HG03575 (cell line): ENCODE measurements at regions not wholly inside any gene's neighbourhood (a gene's known extent, or its start where the extent isn't known, plus 50 kb on each side); places are given as distances from the start of the nearest gene placed in this dataset.

Experiments used
- ATAC-seq: cut with Tn5 transposase; IDR thresholded peaks from one replicate; pipeline ENCODE4 v1.9.1; 2021; ENCODE audit not compliant: unreplicated experiment, insufficient number of reproducible peaks, low FRiP score; ENCODE audit errors: extremely low read depth

DNA sequence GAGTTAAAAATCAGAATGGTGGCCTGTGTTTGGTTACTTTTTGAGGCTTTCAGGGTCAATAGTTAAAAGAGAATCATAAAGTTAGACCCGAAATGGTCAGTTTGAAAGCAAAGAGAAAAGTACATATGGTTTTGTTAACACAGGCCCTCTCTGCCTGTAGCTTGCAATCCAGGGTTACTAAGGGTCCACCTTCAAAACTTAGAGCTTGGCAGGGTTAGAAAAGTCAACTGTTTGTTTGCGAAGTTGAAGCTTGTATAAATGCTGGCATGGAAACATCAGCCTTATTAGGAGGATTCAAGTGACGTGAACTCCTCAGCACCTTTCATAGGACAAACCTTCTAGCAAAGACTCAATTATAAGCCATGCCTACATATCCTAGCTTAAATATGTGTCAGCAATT is 196.3 kb upstream of the SEMA3A start:
- no peak for ATAC-seq

DNA sequence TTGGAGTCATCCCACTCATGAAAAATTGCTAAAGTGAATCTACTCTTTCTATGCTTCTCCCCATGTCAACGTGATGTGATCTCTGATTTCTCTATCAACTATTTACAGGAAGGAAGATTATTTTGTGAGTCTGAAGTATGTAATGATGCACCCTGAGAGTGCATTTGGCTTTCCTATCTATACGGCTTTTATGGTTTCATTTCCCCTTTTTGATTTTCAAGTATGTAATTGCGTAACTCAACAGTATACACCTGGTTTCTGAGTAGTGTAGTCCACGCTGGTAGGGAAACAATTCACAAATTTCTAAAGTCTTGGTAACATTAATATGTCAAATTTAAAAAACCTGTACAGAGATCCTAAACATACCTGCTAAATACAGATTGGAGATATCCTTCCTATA is 194.7 kb upstream of the SEMA3A start:
- peak; percentile 100 for ATAC-seq

DNA sequence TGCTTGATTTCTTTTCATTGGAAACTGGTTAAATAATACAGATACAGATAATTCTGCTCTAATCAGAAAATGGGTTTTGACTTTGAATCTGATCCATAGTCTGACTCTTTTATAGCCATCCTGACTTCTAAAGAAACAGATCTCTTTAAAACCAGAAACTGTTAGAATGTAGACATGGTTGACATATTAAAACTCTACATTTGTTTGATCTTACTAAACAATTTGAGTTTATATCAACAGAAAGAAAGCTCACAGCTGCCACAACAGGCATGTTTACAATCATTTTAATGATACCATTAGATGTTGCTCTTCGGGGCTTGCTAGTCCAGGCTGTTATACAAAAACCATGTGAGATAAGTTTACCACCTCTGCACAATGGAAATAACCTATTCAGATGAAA is 193.0 kb upstream of the SEMA3A start:
- no peak for ATAC-seq

DNA sequence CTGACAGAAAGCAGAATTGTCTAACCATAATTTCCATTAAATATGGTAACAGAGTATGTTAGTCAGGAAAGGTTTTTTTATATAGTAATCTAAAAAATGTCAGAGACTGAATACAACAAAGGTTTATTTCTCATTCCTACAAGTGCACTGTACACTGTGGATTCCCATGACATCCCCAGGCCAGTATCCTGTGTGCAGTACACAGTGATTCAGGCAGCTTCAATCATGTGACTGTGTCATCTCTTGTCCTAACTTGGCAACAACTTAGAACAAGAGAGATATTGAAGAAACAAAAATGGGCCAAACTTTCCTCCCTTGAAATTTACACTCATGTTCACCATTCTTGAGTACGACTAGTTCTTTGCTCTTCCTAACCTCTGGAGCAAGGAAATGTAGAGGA is 189.8 kb upstream of the SEMA3A start:
- ATAC-seq = no peak

DNA sequence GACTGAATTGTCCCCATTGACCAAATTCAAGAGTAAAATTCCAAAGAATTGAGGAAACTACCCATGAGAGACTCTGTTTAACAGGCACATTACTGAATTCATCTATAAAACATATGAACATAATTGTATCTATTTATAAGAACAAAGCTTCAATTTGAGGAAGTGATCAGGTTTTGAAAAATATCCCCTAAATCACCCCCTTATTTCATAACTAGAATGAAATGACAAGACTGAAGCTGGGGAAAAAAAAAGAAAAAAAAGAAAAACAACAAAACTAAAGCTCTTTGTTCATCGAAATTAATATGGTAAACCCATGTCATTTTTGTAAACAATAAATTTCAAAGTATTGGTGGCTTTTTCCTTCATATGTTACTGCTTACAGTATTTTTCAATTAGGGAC is 184.9 kb upstream of the SEMA3A start:
- ATAC-seq = no peak

DNA sequence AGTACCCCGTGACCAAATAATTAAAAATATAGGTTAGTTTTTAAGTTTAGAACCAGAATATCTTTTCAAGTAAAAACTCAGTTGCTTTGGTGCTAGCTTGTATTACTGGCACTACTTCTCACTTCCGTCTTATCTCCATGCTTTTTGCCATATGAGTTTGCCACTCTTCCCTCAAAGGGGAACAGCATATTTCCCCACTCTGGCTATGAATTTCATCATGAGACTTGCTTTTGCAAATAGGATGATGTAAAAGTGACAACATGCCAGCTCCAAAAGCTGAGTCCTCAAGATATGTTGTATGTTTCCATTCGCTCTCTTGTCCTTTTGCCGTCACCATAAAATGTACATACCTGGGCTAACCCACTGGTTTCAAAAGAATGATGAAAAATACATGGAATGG is 178.1 kb upstream of the SEMA3A start:
- ATAC-seq = no peak

DNA sequence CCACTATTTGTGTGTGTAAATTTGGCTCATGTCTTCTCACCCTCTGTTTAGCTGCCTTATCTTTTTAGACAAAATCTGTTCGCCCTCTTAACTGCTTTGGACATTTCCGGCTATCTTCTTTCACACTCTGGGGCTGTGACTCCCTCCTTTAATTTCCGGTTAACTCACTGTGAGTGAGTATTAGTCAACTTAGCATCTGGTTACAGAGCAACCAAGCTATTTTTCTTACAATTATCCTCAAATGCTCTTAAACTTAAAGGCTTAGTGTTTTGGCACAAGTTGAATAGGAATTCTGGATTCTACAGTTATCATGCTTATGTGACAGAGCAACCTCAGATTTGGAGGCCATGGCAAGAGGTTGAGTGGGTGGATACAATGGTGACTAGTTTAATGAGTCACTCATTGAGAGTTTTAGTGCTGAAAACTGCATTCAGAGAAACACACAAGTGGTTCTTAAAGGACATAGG is 177.6 kb upstream of the SEMA3A start:
- no peak for ATAC-seq

DNA sequence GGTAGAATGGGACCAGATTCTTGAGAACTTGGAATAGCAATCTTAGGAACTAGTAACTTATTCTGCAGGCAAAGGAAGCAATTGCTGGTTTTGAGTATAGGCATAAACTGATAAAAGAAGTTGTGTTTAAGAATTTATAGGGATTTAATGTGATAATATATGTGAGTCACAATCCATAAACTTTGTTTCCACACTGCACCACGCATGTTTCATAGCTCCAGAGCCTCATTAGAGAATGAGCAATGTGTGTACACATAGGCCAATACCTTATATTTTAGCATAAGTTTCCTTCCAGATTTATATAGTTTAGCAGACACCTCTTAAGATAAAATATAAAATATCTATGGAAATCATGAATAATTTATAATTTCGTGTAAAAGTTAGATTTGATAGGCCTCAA is 175.5 kb upstream of the SEMA3A start:
- no peak for ATAC-seq

DNA sequence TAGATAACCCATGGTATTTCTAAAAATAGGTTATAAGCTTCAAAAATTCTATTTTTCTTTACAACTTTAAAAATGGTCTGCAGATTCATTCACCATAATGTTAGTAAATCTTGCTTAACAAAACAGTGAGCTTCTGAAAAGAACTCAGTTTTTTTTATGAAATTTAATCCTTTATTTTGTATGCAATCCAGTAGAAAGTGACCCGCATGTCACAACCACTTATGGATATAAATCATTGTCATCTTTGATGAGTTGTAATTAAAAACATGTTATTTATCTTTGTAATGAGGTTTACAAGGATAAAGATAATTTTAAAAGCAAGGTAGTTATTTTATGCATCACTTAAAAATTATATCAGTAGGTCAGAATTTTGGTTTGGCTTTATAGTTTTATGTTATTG is 173.5 kb upstream of the SEMA3A start:
- ATAC-seq = no peak

DNA sequence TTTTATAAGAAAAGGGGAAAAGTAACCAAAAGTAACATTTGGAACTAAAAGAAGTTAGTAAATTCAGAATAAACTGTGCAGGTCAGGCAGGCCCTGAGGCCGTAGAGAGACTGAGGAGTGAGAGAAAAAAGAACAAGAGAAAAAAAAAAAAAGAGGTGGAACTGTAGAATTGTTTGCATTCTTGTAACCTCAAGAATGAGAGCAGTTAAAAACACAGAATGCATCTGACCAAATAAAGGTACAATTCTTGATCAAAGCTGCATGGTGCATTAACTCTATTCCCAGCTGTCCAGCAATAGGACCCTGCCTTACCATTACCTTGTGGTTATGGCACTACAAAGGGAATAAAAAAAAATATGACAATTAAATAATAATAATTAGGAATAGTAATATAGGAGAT is 170.1 kb upstream of the SEMA3A start:
- no peak for ATAC-seq

DNA sequence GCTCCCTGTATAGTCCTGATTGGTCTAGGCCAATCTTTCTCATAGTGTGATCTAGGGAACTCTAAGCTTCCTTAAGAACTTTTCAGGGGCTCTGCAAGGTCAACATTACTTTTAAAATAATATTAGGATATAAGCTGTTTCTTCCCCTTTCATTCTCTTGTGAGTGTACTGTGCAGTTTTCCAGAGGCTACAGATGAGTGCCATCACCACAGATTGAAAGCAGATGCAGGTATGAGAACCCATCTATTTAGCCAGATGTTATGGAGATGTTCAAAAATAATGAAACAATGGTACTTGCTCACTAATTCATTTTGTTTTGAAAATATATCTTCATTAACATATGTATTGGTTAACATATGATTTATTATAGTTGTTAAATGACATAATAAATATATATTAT is 169.2 kb upstream of the SEMA3A start:
- ATAC-seq = no peak

DNA sequence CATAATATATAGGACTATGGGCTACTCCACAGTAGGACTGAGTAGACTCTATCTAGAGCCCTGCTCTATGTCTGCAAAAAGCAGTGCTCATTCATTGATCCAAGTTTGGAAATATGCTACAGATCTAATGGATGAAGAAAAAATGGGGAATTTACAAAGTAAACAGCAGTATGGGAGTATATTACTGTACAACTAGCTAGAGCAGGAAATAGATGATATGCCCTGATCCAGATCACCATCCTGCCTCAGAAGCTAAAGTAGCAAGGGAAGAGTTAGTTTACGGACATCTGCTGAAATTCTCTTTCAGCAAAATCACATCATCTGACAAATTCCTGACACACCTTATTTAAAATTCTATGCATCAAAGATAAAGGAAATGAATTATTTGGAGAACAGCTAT is 168.2 kb upstream of the SEMA3A start:
- no peak for ATAC-seq

DNA sequence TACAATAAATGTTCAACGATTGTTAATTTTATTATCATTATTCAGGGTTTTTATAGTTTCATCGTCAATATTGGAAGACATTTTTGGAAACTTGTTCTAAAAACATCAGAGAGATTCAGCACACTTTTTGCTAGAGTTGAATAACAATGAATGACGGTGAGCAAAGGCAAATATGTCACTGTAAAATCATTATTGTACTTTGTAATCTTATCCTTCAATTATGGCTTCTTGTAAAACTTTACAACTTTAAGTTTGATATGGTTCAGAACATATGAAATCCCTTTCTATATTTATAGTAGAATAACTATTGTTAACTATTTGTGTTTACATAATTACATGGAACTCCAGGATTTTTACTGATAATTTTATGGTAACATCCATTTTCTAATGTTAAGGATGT is 167.8 kb upstream of the SEMA3A start:
- ATAC-seq = no peak

DNA sequence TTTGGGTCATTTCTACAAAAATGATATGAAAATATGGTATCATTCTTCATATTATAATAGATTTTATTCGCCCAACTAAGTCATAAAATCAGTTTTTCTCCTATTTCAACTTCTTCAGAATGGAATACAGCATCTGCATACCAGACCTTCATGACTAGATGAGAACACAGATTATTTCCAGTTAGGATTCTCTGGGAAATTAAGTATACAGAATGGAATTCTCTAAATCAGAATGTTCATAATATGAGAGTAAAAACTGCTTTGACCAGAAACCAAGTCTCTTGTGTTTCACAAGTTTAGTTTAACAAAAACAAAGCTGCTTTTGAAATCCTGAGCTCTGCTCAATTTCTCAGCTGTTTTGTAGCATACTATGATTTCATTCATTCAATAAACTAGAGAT is 160.3 kb upstream of the SEMA3A start:
- ATAC-seq = no peak

DNA sequence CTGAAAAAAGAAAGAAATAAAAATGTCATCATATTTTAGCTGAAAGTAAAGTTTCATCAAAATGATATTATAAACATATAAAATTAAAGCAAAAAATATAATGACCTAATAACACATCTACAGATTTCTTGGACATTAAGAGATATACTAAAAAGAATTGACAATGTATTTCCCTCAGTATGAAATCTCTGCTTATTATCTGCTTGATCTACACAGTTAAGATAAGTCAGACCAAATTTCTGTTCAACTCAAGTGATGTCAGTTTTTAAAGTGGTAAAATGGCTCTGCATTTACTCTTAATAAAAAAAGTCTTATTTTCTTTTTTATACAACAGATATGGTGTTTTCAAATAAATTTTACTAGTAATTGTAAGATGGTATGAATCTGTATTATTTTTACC is 159.4 kb upstream of the SEMA3A start:
- ATAC-seq = no peak

DNA sequence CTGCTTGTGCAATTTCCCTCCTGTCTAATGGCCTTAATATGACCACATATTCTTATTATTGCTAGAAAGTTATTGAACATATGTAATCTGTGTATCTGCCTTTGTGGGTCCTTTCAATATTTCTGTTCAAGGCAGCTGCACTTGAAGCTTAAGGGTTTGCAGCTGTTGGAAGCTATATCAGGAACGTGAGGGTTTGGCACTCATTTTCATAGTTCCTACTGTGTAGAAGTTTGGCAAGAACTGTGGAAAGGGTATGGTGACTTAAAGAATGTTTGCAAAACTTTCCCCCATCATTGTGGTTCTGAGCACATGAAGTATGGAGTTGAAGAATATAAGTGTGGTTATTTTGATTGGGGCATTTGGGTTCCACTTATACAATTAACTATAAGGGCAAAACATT is 144.7 kb upstream of the SEMA3A start:
- no peak for ATAC-seq

DNA sequence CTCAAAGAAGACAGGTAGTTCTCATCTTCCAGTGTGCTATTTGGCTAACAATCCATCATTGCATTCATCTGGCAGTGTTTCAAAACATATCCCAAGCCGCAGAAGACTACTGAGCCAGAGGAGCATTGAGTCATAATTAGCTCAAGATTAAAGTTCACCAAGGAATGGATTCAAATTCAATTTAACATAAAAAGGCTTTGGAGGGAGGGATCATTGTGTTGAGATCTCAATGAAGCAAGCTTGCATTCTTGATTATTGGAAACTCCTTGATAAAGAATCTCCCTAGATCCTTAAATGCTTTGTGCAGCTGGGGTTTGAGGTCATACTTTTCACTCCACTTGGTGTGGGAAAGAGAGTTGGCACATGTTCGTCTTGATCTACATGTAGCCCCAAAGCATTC is 142.8 kb upstream of the SEMA3A start:
- ATAC-seq = no peak

DNA sequence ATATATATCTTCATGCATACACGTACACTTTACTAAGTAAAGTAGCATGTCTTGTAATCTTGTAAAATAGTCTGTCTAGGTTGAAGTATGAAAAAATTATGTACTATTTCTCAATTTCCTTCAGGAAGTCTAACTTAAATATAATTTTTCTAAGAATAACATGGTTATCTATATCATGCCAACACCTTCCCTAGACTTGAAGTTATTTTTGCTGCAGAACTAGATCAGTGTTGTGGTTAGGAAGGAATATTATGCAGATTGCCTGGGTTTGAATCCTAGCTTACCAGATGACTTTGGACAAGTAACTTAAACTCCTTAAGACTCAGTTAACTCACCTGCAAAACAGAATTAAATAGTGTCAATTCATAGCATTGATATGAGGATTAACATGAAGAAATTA is 142.2 kb upstream of the SEMA3A start:
- ATAC-seq = no peak

DNA sequence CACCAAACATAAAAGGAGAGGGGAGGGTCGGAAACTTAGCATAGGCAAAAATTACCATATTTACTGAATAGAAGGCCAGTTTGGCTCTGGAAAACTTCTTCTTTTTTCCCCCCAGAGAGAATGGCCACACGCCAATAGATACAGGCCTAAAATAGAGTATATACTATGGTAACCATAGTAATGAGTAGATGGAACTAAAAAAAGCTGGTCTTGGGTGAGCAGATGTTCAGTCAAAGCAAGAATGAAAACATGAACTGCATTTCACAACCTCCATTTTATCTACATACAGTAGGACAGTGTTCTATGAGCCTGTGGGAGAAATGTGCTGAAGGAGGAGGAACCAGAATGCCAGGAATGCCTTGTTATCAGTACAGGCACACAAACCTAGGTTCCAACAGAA is 141.7 kb upstream of the SEMA3A start:
- ATAC-seq = peak; percentile 91

DNA sequence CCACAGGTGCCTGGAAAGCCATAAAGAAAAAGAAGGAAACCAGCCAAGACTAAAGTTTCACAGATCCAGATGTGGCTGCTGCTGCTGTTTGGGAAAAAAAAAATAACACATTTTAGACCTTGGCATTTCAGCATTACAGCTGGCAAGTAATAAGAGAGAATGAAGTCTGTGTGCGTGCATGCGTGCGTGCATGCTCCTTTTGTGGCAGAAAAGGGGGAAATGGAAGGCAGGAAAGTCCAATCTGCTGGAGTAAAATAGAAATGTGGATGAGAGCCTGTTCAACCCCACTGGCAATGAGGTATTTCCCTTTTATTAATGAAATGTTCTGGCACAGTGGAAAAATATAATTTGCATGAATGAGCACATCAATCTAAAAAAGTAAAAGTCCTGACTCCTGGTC is 137.0 kb upstream of the SEMA3A start:
- no peak for ATAC-seq

DNA sequence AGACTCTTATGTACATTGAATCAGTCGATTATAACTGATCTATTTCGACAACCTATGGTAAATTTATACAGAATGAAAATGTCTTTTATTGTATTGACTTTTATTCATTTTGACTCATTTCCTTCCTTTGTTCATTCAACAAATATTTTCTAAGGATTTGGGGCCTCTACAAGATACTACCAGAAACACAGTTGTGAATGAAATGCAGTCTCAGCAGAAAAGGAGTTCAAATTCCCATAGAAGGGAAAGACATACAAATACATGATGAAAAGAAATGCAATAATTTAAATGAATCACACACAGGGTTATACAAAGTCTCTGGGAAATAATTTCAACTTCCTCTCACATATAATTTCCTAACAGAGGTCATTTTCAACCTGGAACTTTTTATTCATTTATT is 134.0 kb upstream of the SEMA3A start:
- ATAC-seq = no peak

DNA sequence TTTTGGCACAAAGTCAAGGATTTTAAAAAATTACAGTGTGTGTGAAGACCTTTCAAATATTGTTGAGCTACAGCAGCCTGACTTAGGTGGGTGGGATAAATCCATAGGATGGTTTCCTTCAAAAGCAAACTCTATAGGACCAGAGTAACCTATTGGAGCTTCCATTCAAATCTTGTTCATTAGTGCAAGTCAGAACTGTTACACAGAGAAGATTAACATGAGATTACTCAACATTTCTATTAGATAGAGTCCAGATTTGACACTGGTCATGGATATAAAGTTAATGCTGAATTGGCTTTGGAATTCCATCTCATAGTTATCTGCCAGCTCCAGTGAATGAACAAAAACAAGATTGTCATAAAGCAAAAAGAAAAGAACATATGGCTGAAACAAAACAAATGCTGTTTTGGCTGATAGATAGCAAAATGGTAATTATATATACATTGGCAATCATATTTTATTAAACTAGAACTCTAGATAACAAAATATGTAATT is 129.6 kb upstream of the SEMA3A start:
- ATAC-seq = no peak
